ENCODE measurements at regions not wholly inside any gene's neighbourhood (a gene's known extent, or its start where the extent isn't known, plus 50 kb on each side); places are given as distances from the start of the nearest gene placed in this dataset.

- in situ Hi-C loops (cut with MboI), result no loop called here
- FAIRE-seq (no peak), ATAC-seq (no peak), DNase-seq (ENCODE audit: extremely low read depth in 1 of 4, low spot score in 3 of 4) (no peak)
- Histone ChIP-seq H4K20me1 (replicated peaks; ENCODE audit: control insufficient read depth, insufficient read depth, low read length) (no peaks in the 10 kb centered on the region), H3K9me1 (ENCODE audit: control insufficient read depth, insufficient read depth, low read length) (no peaks in the 10 kb centered on the region), H2AFZ (ENCODE audit: low read depth, low read length) (no peak overlapping the region), H3K36me3 (ENCODE audit: control insufficient read depth, insufficient read depth, low read length) (no peaks in the 10 kb centered on the region), H3K27ac (ENCODE audit: extremely low read depth, low read depth, low read length) (no peak overlapping the region), H3K4me1 (replicated peaks in 1 of 2; ENCODE audit: control insufficient read depth in 2 of 2, insufficient read depth in 2 of 2, low read length in 2 of 2) (no peaks in the 10 kb centered on the region), H3K27me3 (ENCODE audit: control insufficient read depth in 2 of 2, insufficient read depth in 2 of 2, low read length in 2 of 2) (no peaks in the 10 kb centered on the region), H3K9me3 (replicated peaks; ENCODE audit: control insufficient read depth, insufficient read depth, low read depth, low read length) (no peaks in the 10 kb centered on the region), H3K4me3 (no peak overlapping the region), H3K4me2 (ENCODE audit: insufficient read depth, low read length) (no peak overlapping the region), H3K79me2 (ENCODE audit: control insufficient read depth, insufficient read depth, low read length) (no peaks in the 10 kb centered on the region), H3K9ac (ENCODE audit: insufficient read depth in 1 of 2, low read depth in 2 of 2, low read length in 2 of 2) (no peak overlapping the region)
- intact Hi-C loops (cut with micrococcal nuclease), result no loop called here
- BruUV-seq (replicated peaks), result no TSS peak
- ChIA-PET POLR2A (interaction anchor here (0.6 to 1.2 kb wide), 3 partner anchors 16 to 360 kb away, joined by 3 read pairs; no protein-coding TSS in a partner anchor), CTCF (ENCODE audit: low intra/inter-chr PET ratio) (no interaction called here)
- WGBS (ENCODE audit: insufficient coverage, low coverage, missing lambda C conversion rate), result 41% methylated on average over 2 of the region's 2 CpGs
- TF ChIP-seq ZNF699 (CRISPR knock-in tag; IDR thresholded peaks at IDR 0.05; ENCODE audit: insufficient replicate concordance) (no peak), TARDBP (IDR thresholded peaks at IDR 0.05) (no peak), ETV6 (IDR thresholded peaks at IDR 0.05; ENCODE audit: borderline replicate concordance in 1 of 2, low read depth in 2 of 2, low read length in 1 of 2) (no peak), ETV6 (CRISPR knock-in tag; IDR thresholded peaks at IDR 0.05; ENCODE audit: borderline replicate concordance) (no peak), KDM2B (CRISPR knock-in tag; IDR thresholded peaks at IDR 0.05) (no peak), ZNF717 (CRISPR knock-in tag; IDR thresholded peaks at IDR 0.05) (no peak), GTF2F1 (IDR thresholded peaks at IDR 0.05; ENCODE audit: low read depth, low read length) (no peak), L3MBTL2 (IDR thresholded peaks at IDR 0.05) (no peak), ETV1 (tag; conservative IDR thresholded peaks at IDR 0.05; ENCODE audit: low read depth) (no peak)
- TF ChIP-seq, protein P1, sequence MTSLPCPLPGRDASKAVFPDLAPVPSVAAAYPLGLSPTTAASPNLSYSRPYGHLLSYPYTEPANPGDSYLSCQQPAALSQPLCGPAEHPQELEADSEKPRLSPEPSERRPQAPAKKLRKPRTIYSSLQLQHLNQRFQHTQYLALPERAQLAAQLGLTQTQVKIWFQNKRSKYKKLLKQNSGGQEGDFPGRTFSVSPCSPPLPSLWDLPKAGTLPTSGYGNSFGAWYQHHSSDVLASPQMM (CRISPR knock-in tag; IDR thresholded peaks at IDR 0.05), result no peak
- TF ChIP-seq, protein P2, sequence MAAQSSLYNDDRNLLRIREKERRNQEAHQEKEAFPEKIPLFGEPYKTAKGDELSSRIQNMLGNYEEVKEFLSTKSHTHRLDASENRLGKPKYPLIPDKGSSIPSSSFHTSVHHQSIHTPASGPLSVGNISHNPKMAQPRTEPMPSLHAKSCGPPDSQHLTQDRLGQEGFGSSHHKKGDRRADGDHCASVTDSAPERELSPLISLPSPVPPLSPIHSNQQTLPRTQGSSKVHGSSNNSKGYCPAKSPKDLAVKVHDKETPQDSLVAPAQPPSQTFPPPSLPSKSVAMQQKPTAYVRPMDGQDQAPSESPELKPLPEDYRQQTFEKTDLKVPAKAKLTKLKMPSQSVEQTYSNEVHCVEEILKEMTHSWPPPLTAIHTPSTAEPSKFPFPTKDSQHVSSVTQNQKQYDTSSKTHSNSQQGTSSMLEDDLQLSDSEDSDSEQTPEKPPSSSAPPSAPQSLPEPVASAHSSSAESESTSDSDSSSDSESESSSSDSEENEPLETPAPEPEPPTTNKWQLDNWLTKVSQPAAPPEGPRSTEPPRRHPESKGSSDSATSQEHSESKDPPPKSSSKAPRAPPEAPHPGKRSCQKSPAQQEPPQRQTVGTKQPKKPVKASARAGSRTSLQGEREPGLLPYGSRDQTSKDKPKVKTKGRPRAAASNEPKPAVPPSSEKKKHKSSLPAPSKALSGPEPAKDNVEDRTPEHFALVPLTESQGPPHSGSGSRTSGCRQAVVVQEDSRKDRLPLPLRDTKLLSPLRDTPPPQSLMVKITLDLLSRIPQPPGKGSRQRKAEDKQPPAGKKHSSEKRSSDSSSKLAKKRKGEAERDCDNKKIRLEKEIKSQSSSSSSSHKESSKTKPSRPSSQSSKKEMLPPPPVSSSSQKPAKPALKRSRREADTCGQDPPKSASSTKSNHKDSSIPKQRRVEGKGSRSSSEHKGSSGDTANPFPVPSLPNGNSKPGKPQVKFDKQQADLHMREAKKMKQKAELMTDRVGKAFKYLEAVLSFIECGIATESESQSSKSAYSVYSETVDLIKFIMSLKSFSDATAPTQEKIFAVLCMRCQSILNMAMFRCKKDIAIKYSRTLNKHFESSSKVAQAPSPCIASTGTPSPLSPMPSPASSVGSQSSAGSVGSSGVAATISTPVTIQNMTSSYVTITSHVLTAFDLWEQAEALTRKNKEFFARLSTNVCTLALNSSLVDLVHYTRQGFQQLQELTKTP (IDR thresholded peaks at IDR 0.05; ENCODE audit: low read depth in 1 of 2, partially characterized antibody in 2 of 2), result no peak
- TF ChIP-seq, protein P3, sequence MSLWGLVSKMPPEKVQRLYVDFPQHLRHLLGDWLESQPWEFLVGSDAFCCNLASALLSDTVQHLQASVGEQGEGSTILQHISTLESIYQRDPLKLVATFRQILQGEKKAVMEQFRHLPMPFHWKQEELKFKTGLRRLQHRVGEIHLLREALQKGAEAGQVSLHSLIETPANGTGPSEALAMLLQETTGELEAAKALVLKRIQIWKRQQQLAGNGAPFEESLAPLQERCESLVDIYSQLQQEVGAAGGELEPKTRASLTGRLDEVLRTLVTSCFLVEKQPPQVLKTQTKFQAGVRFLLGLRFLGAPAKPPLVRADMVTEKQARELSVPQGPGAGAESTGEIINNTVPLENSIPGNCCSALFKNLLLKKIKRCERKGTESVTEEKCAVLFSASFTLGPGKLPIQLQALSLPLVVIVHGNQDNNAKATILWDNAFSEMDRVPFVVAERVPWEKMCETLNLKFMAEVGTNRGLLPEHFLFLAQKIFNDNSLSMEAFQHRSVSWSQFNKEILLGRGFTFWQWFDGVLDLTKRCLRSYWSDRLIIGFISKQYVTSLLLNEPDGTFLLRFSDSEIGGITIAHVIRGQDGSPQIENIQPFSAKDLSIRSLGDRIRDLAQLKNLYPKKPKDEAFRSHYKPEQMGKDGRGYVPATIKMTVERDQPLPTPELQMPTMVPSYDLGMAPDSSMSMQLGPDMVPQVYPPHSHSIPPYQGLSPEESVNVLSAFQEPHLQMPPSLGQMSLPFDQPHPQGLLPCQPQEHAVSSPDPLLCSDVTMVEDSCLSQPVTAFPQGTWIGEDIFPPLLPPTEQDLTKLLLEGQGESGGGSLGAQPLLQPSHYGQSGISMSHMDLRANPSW (CRISPR knock-in tag; IDR thresholded peaks at IDR 0.05), result no peak
These were observed 62.4 kb upstream of the TTLL7 start for GRCh38 chr1:84061336-84061735.

All from K562 (cell line).